ENCODE measurements at regions not wholly inside any gene's neighbourhood (a gene's known extent, or its start where the extent isn't known, plus 50 kb on each side); places are given as distances from the start of the nearest gene placed in this dataset.

- ChIA-PET CTCF (no interaction called here), POLR2A (no interaction called here)
- TF ChIP-seq CTCF (IDR thresholded peaks at IDR 0.05; ENCODE audit: control extremely low read depth, extremely low read depth, low read depth, missing control alignments), result no peak
- DNase-seq (ENCODE audit: extremely low spot score), result no peak
These were observed 298.9 kb downstream of the BUD13 start for GRCh38 chr11:116473790-116474346.

GRCh38 chr11:116473206-116473769, 299.5 kb downstream of the BUD13 start:
- TF ChIP-seq CTCF (IDR thresholded peaks at IDR 0.05; ENCODE audit: control extremely low read depth, extremely low read depth, low read depth, missing control alignments), result no peak
- no peak for DNase-seq (ENCODE audit: extremely low spot score)
- ChIA-PET POLR2A (no interaction called here), CTCF (no interaction called here)

- no peak for TF ChIP-seq CTCF (IDR thresholded peaks at IDR 0.05; ENCODE audit: control extremely low read depth, extremely low read depth, low read depth, missing control alignments)
- POLR2A ChIA-PET, result no interaction called here
- no peak for DNase-seq (ENCODE audit: extremely low spot score)
- CTCF ChIA-PET, result interaction anchor here (1.3 kb wide), 1 partner anchor 10 kb away, joined by 3 read pairs; no protein-coding TSS in a partner anchor
These were observed 300.1 kb downstream of the BUD13 start for GRCh38 chr11:116472651-116473050.

- CTCF ChIA-PET, result interaction anchor here (1.3 kb wide), 1 partner anchor 9 kb away, joined by 3 read pairs; no protein-coding TSS in a partner anchor
- TF ChIP-seq CTCF (IDR thresholded peaks at IDR 0.05; ENCODE audit: control extremely low read depth, extremely low read depth, low read depth, missing control alignments), result no peak
- POLR2A ChIA-PET, result no interaction called here
- no peak for DNase-seq (ENCODE audit: extremely low spot score)
These were observed 301.1 kb downstream of the BUD13 start for GRCh38 chr11:116471608-116472256.

- CTCF ChIA-PET, result interaction anchor here (1.4 kb wide), 1 partner anchor 65 kb away, joined by 3 read pairs; no protein-coding TSS in a partner anchor
- DNase-seq (ENCODE audit: extremely low spot score), result no peak
- TF ChIP-seq CTCF (IDR thresholded peaks at IDR 0.05; ENCODE audit: control extremely low read depth, extremely low read depth, low read depth, missing control alignments), result no peak
- POLR2A ChIA-PET, result no interaction called here
These were observed 304.1 kb downstream of the BUD13 start for GRCh38 chr11:116468699-116469098.

- no peak for TF ChIP-seq CTCF (IDR thresholded peaks at IDR 0.05; ENCODE audit: control extremely low read depth, extremely low read depth, low read depth, missing control alignments)
- DNase-seq (ENCODE audit: extremely low spot score), result no peak
- CTCF ChIA-PET, result interaction anchor here (1.2 to 1.4 kb wide), 2 partner anchors 8 to 66 kb away, joined by 3 read pairs; no protein-coding TSS in a partner anchor
- POLR2A ChIA-PET, result no interaction called here
These were observed 305.0 kb downstream of the BUD13 start for GRCh38 chr11:116467823-116468222.

Measured in GM10248 (cell line).